ENCODE measurements at regions not wholly inside any gene's neighbourhood (a gene's known extent, or its start where the extent isn't known, plus 50 kb on each side); places are given as distances from the start of the nearest gene placed in this dataset.

DNA sequence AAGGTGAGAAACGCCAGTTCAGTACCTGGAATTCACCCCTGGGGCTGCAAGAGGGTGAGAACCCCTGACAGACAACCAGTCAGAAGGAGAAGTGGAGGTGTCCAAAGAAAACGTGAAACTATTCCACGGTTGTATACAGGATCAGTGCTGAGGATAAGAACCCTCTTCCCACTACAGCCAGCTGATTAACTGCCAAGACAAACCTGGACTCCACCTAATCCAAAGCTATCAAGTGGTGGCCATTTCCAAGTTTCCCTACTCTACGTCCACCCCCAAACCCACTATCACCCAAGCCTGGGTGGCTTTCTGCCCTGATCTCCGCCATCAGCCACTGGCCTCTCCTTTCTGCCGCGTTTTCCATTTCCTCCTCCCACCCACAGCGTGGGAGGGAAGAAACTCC, 312.3 kb upstream of the ID2 start:
- TF ChIP-seq, protein P1, sequence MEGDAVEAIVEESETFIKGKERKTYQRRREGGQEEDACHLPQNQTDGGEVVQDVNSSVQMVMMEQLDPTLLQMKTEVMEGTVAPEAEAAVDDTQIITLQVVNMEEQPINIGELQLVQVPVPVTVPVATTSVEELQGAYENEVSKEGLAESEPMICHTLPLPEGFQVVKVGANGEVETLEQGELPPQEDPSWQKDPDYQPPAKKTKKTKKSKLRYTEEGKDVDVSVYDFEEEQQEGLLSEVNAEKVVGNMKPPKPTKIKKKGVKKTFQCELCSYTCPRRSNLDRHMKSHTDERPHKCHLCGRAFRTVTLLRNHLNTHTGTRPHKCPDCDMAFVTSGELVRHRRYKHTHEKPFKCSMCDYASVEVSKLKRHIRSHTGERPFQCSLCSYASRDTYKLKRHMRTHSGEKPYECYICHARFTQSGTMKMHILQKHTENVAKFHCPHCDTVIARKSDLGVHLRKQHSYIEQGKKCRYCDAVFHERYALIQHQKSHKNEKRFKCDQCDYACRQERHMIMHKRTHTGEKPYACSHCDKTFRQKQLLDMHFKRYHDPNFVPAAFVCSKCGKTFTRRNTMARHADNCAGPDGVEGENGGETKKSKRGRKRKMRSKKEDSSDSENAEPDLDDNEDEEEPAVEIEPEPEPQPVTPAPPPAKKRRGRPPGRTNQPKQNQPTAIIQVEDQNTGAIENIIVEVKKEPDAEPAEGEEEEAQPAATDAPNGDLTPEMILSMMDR (IDR thresholded peaks at IDR 0.05; ENCODE audit: low read length, missing control alignments), result no peak
- H3K4me3 ChIP-seq (replicated peaks; ENCODE audit: low read depth, low read length), result no peak overlapping the region
- DNase-seq (ENCODE audit: low read depth), result no peak

DNA sequence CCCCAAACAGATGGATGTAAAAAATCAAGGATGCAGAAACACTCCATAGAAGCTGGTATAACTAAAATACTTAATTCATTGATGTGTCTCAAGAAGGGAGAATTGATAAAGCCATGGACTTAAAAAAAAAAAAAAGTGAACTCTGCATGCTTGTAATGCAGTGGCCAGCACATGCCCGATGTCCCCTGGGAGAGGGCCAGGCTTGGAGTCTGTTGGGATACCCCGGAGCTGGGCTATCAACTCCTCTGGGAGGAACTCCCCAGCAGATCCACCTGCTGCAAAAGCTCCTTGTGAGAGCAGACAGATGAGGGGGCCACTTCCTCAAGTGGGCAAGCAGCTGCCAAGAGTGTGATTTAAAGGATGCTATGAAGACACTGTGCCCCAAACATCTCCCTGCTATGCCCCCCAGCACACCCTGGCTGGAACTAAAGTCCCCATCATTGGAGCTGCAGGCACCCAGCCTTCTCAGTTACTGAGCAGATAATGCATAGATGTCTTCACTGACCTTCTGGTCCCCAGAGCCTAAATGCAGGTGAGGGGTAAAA, 311.5 kb upstream of the ID2 start:
- TF ChIP-seq, protein P1 (IDR thresholded peaks at IDR 0.05; ENCODE audit: low read length, missing control alignments), result no peak
- DNase-seq (ENCODE audit: low read depth), result no peak
- no peak overlapping the region for H3K4me3 ChIP-seq (replicated peaks; ENCODE audit: low read depth, low read length)

GRCh38 chr2:8371653-8372052, 310.2 kb upstream of the ID2 start:
- TF ChIP-seq, protein P1 (IDR thresholded peaks at IDR 0.05; ENCODE audit: low read length, missing control alignments), result no peak
- DNase-seq (ENCODE audit: low read depth), result no peak
- H3K4me3 ChIP-seq (replicated peaks; ENCODE audit: low read depth, low read length), result no peak overlapping the region

- TF ChIP-seq, protein P1 (IDR thresholded peaks at IDR 0.05; ENCODE audit: low read length, missing control alignments), result no peak
- DNase-seq (ENCODE audit: low read depth), result no peak
- no peak overlapping the region for H3K4me3 ChIP-seq (replicated peaks; ENCODE audit: low read depth, low read length)
Measured at GRCh38 chr2:8374782-8375181, 307.1 kb upstream of the ID2 start.

DNA sequence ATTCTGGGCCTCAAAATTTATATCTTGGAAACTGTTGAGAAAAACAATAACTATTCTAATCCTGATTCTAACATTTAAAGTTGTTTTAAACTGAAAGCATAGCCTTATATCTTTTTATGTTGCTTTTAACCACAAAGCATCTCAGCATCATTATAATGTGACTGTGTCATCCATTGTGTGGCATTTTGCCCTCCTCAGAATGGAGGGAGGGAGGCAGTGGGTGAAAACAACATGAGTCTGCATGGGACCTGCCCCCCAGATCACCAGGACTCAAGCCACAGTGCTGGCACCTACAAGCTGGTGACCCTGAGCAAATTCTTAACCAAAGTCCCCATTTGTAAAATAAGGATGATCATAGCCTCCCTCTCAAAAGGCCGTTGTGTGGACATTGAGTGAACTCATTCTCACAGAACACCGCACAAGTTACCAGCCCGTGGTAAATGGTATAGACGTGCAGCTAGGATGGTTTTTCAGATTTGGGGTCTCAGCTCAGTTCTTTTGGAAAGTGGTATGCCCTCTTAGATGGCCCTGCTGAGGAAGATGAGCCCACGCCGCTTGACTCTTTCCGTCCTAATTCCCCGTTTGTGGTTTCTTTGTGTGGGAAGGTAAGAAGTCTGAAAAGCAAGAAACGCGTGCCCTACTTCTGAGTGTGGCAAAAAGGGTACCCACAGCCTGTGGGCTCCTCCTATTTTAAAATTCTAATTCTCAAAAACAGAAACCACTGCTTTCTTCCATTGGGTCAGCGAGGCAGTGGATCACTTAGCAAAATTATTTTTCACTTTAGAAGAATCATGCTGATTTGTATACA, 305.0 kb upstream of the ID2 start:
- TF ChIP-seq, protein P1 (IDR thresholded peaks at IDR 0.05; ENCODE audit: low read length, missing control alignments), result no peak
- no peak overlapping the region for H3K4me3 ChIP-seq (replicated peaks; ENCODE audit: low read depth, low read length)
- no peak for DNase-seq (ENCODE audit: low read depth)

- no peak overlapping the region for H3K4me3 ChIP-seq (replicated peaks; ENCODE audit: low read depth, low read length)
- TF ChIP-seq, protein P1 (IDR thresholded peaks at IDR 0.05; ENCODE audit: low read length, missing control alignments), result no peak
- no peak for DNase-seq (ENCODE audit: low read depth)
Measured at GRCh38 chr2:8378016-8378810, 303.6 kb upstream of the ID2 start.

All from fibroblast of pulmonary artery (primary cell).